Activated naive CD4-positive, alpha-beta T cell treated with anti-CD3 and anti-CD28 coated beads for 36 hours (primary cell): ENCODE measurements at regions not wholly inside any gene's neighbourhood (a gene's known extent, or its start where the extent isn't known, plus 50 kb on each side); places are given as distances from the start of the nearest gene placed in this dataset.

Source experiments
- CTCF ChIA-PET: fragments of 350-600 bp; sonication (Branson Sonifier 250); formaldehyde crosslinking; loops from one replicate; lab custom pipeline; 2021; ENCODE audit warnings: antibody characterized with exemption; lab: Charles Lee
- DNase-seq: peaks from one replicate; pipeline ENCODE4 v3.0.0-alpha.2; 2020
- H3K27ac Mint-ChIP-seq: one replicate; pipeline ENCODE4 v1.8.0; 2021; ENCODE audit warnings: mild to moderate bottlenecking, mixed read lengths
- H3K27me3 Mint-ChIP-seq: one replicate; pipeline ENCODE4 v1.8.0; 2021; ENCODE audit warnings: low read depth, mixed read lengths
- H3K36me3 Mint-ChIP-seq: one replicate; pipeline ENCODE4 v1.8.0; 2021; ENCODE audit warnings: low read depth, mixed read lengths
- H3K4me1 Mint-ChIP-seq: one replicate; pipeline ENCODE4 v1.8.0; 2021; ENCODE audit warnings: low read depth, mixed read lengths
- H3K4me3 Mint-ChIP-seq: one replicate; pipeline ENCODE4 v1.8.0; 2021; ENCODE audit warnings: mild to moderate bottlenecking, moderate library complexity, mixed read lengths
- H3K9me3 Mint-ChIP-seq: one replicate; pipeline ENCODE4 v1.8.0; 2021; ENCODE audit warnings: mixed read lengths
- intact Hi-C: fragments of 100-400 bp; cut with micrococcal nuclease; formaldehyde crosslinking; loops from one replicate; pipeline ENCODE4 v1.15.1; 2023

DNA sequence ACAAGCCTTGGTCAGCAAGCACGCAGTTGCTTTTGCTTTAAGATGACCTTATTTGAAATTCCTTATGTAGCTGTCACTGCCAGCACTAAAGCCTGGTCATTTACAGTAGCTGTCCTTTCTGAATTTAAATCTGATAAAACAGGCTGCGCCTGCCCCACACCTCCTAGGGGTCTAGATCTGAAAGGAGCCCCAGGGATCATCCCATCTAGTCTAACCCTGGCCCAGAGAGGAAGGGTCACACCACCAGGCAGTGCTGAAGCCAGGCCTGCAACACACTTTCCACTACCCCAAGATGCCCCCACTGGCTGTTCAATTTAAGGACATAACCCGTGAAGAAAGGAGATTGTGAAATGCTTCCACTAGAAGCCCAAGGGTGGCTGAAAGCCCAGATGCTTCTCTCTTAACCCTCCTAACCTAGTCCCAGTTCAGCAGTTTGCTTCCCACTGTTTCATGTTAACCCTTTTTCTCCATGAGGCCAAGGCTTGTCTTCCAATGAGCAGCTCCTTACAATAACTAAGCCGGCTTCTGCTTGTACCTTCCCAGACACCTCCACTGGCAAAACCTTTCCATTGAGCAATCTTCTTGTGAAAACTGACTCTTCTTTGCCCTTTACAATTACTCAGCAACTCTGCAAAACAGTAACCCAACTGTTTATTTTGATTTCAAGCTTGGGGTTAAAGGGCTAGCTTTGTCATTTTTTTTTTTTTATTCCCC lies 198.9 kb upstream of the LPP start:
- no peak for DNase-seq
- H3K27ac Mint-ChIP-seq = no peak overlapping the region
- no peaks in the 10 kb centered on the region for H3K9me3 Mint-ChIP-seq
- H3K4me3 Mint-ChIP-seq = no peak overlapping the region
- H3K4me1 Mint-ChIP-seq = peaks cover 22% of the 10 kb centered on the region
- H3K27me3 Mint-ChIP-seq = no peaks in the 10 kb centered on the region
- intact Hi-C loops = no loop called here
- H3K36me3 Mint-ChIP-seq = no peaks in the 10 kb centered on the region
- CTCF ChIA-PET = interaction anchor here (0.7 to 1.7 kb wide), 2 partner anchors 9 to 998 kb away, joined by 4 to 6 read pairs; no protein-coding TSS in a partner anchor

DNA sequence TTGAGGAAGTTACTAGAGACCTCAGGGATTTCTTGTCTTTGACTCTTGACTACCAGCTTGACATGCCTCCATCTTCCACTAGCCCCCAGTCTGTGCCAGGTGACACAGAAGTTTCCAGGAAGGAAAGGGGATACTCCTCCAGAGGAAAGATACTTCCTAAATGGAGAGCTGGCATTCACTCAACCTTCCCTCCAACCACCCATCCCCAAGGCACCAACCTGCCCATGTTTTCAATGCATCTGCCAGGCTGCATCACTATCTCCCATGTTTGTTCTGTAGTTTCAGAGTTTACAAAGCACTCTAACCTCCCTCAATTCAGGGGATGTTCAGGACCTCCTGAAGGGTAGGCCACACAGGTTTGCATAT lies 198.4 kb upstream of the LPP start:
- Mint-ChIP-seq H3K27ac (no peak overlapping the region), H3K36me3 (no peaks in the 10 kb centered on the region), H3K4me3 (no peak overlapping the region), H3K9me3 (no peaks in the 10 kb centered on the region), H3K27me3 (no peaks in the 10 kb centered on the region), H3K4me1 (peaks cover 22% of the 10 kb centered on the region)
- intact Hi-C loops = no loop called here
- no peak for DNase-seq
- CTCF ChIA-PET = interaction anchor here (0.7 to 1.7 kb wide), 3 partner anchors 9 to 998 kb away, joined by 3 to 6 read pairs (median 4); no protein-coding TSS in a partner anchor

DNA sequence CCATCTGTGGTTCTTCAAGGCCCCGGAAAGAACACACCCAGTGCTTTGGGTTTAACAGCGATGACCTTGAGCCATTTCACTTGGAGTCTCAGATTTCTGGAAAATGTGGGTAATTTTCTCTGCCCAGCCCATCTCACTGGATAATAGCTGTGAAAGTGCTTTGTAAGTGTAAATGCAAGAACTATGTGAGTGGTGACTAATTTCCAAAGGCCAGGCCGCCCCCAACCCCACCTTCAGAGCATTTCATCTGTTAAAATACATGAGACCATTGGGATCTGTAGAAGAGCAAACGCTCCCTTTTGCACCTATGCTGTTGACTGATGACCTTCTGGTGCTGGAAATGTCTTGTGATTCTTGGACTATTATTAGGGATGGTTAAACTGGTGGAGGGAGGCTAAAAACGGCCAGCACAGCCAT lies 196.8 kb upstream of the LPP start:
- no peak for DNase-seq
- H3K4me3 Mint-ChIP-seq = no peak overlapping the region

DNA sequence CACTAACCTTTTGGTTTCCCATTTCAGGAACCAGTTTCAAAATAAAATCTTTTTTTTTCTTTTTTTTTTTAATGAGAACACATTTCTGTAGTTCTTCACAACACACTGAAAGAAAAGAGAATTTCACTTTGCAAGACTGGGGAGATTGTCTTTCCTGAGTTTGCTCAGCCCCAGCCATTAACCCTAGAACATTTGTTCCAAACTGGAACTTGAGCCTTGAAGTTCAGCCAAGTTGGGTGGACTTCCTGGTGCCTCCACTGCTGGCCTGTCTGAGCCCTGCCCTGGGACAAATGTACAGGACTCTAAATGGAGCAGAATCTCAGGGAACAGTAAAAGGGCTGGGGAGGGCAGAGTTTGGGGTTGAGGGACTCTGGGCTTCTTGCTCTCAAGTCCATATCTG lies 196.4 kb upstream of the LPP start:
- no peaks in the 10 kb centered on the region for H3K27me3 Mint-ChIP-seq
- no peak for DNase-seq
- no peaks in the 10 kb centered on the region for H3K36me3 Mint-ChIP-seq
- no peak overlapping the region for H3K27ac Mint-ChIP-seq
- peaks cover 18% of the 10 kb centered on the region for H3K4me1 Mint-ChIP-seq
- no peaks in the 10 kb centered on the region for H3K9me3 Mint-ChIP-seq
- CTCF ChIA-PET = no interaction called here
- intact Hi-C loops = no loop called here
- H3K4me3 Mint-ChIP-seq = no peak overlapping the region

More for the DNA sequence above, 196.8 kb upstream of the LPP start:
- H3K4me1 Mint-ChIP-seq = peaks cover 18% of the 10 kb centered on the region
- H3K27me3 Mint-ChIP-seq = no peaks in the 10 kb centered on the region
- H3K27ac Mint-ChIP-seq = no peak overlapping the region
- CTCF ChIA-PET = no interaction called here
- H3K36me3 Mint-ChIP-seq = no peaks in the 10 kb centered on the region
- intact Hi-C loops = no loop called here
- no peaks in the 10 kb centered on the region for H3K9me3 Mint-ChIP-seq

DNA sequence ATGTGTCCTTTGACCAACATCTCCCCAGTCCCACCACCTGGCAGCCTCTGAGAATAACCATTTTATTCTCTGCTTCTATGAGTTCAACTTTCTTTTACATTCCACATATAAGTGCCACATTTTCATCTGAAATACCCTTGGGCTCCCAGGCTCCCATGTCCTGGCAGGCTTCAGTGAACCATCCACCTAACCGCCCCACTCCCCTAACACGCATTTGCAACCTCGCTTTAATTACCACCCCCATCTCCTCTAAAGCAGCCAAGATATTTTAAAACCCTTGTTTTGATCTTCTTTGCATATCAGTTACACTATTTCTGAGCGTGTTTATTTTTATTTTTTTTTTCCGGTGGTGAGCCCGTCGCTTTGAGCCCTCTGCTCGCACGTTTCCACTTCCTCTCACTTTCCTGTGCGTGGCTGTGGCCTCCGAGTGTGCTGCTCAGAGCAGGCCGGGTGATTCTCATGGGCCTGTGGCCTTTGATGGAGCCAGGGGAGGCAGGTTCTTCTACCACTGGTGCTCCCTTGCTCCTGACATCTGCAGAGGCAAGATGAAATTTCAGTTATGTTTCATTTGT lies 195.4 kb upstream of the LPP start:
- Mint-ChIP-seq H3K27ac (peak overlapping the region; percentile 5), H3K4me3 (peak overlapping the region; percentile 46), H3K9me3 (no peaks in the 10 kb centered on the region), H3K27me3 (no peaks in the 10 kb centered on the region), H3K4me1 (peaks cover 18% of the 10 kb centered on the region), H3K36me3 (no peaks in the 10 kb centered on the region)
- intact Hi-C loops = loop anchor here (1.0 kb wide), 1 partner anchor 35 kb away; no protein-coding TSS in a partner anchor
- CTCF ChIA-PET = interaction anchor here (0.9 kb wide), 1 partner anchor 9 kb away, joined by 3 read pairs; no protein-coding TSS in a partner anchor
- DNase-seq = peak; percentile 65

DNA sequence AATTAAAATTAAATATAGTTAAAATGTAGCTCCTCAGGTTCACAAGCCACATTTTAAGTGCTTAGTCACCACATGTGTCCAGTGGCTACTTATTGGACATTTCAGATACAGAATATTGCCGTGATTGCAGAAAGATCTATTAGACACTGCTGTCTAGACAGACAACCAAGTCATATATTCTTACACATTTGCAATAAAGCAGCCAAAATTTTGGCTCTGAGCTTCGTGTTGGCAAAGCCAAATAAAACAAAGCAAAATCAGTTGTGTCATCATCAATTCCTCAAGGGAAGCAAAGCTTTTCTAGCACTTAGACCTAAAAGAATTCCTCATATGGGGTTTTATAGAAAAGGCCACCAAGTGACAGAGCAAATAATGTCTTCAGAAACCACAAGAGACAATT lies 193.1 kb upstream of the LPP start:
- intact Hi-C loops = no loop called here
- Mint-ChIP-seq H3K9me3 (no peaks in the 10 kb centered on the region), H3K27ac (no peak overlapping the region), H3K4me3 (no peak overlapping the region), H3K4me1 (peaks cover 20% of the 10 kb centered on the region), H3K36me3 (no peaks in the 10 kb centered on the region), H3K27me3 (peaks cover 2% of the 10 kb centered on the region)
- CTCF ChIA-PET = no interaction called here
- no peak for DNase-seq

DNA sequence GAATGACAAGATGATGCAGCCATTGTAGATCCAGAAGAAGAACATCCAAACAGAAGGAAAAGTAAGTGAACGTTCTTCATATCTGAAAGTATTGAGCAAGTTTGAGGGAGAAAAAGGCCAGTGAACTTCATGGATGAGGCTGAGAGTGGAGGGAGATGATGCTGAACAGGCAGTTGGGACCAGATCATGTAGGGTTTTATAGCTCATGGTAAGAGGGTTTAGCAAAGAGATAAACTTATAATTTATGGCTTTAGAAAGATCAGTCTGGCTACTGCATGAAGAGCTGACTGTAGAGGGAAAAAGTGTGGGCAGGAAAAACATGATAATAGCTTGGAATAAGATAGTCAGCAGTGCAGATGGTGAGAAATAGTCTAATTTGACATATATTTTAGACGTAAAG lies 192.6 kb upstream of the LPP start:
- peaks cover 24% of the 10 kb centered on the region for H3K4me1 Mint-ChIP-seq
- no peak for DNase-seq
- intact Hi-C loops = no loop called here
- H3K27ac Mint-ChIP-seq = no peak overlapping the region
- peaks cover 5% of the 10 kb centered on the region for H3K27me3 Mint-ChIP-seq
- CTCF ChIA-PET = no interaction called here
- H3K4me3 Mint-ChIP-seq = no peak overlapping the region
- no peaks in the 10 kb centered on the region for H3K9me3 Mint-ChIP-seq
- no peaks in the 10 kb centered on the region for H3K36me3 Mint-ChIP-seq

DNA sequence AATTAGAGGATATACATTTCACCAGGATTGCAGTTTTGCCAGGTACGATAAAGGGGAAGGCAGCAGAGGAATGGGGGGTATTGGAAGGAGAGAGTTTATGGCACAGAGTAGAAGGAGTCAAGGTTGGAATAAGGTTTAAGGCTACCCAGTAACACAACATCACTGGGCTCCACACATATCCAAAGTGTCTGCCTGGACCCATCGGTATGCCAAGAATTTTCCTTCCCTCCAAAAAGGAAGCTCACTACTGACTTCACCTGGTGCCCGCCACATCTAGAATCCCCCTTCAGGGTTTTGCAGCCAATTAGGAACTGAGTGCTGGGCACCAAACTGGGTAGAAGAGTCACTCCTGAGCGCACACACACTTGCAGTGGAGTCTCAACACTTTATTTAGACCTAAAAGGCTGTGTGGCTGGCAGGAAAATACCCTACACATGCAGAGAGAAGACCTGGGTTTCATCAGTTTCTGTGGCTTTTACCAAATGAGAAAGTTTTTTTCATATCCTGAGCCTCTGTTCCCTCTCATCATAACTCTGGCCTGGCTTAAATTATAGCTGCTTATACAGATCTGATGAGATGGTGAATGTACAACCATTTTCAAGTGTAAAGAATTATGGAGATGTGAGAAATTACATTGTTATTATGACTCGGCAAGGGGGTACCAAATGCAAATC lies 190.8 kb upstream of the LPP start:
- Mint-ChIP-seq H3K27ac (no peak overlapping the region), H3K4me3 (no peak overlapping the region), H3K4me1 (peaks cover 16% of the 10 kb centered on the region), H3K36me3 (no peaks in the 10 kb centered on the region), H3K27me3 (peaks cover 5% of the 10 kb centered on the region), H3K9me3 (no peaks in the 10 kb centered on the region)
- intact Hi-C loops = no loop called here
- DNase-seq = peak; percentile 44
- CTCF ChIA-PET = interaction anchor here (0.6 to 1.0 kb wide), 2 partner anchors 26 to 39 kb away, joined by 3 read pairs; no protein-coding TSS in a partner anchor

DNA sequence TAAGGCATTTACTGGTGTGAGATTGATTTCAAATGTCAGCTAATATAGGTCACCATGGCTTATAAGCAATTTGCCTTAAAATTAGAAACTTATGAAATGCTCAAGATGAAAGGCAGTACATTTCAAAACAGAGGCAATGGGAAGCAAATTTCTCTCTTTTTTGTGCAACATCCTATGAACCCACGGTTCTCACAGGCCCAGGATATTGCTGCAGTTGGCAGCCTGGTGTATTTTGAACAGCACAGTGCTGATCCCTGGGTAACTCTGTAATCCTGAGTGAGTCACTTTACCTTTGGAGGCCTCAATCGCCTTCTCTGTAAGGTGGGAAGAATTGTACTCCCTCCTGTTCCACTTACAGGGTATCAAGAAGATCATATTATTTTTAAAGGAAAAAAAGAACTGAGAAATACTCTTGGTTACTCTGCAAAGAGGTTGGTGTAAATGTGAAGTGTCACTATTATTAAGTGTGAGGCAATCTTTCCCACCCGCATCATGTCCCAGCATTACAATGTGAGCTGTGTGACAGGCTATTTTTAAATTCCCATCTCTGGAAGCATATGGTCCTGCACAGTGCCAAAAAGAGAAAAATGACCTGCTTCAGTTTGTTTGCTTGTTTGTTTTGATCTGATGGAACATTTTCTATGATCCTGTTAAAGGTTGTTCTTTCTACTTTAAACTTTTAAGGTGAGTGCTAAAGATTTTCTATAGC lies 190.1 kb upstream of the LPP start:
- CTCF ChIA-PET = interaction anchor here (0.6 kb wide), 1 partner anchor 26 kb away, joined by 3 read pairs; no protein-coding TSS in a partner anchor
- Mint-ChIP-seq H3K27me3 (peaks cover 5% of the 10 kb centered on the region), H3K4me1 (peaks cover 10% of the 10 kb centered on the region), H3K9me3 (no peaks in the 10 kb centered on the region), H3K4me3 (no peak overlapping the region), H3K27ac (no peak overlapping the region), H3K36me3 (no peaks in the 10 kb centered on the region)
- no peak for DNase-seq
- intact Hi-C loops = no loop called here

DNA sequence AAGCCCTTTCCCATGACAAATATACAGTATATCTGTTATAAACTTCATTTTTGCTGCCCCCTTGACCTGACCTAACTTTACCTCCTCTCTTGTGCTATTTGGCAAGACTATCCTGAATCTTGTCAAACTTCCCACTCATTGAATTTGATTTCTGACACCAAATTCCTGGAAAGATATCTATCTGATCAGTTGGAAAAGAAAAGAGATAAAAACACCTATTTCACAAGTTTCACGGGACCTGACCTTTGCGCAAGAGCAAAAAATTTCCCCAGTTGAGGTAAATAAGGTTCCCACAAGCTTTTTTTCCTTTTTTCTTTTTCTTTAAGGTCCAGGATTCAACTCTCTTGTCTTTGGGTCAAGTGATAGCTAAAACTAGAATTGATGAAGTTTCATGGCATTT lies 189.2 kb upstream of the LPP start:
- DNase-seq = no peak
- Mint-ChIP-seq H3K4me3 (no peak overlapping the region), H3K27me3 (peaks cover 5% of the 10 kb centered on the region), H3K9me3 (no peaks in the 10 kb centered on the region), H3K27ac (no peak overlapping the region), H3K4me1 (peaks cover 8% of the 10 kb centered on the region), H3K36me3 (no peaks in the 10 kb centered on the region)
- intact Hi-C loops = no loop called here
- CTCF ChIA-PET = interaction anchor here (0.8 kb wide), 1 partner anchor 224 kb away, joined by 4 read pairs; no protein-coding TSS in a partner anchor

DNA sequence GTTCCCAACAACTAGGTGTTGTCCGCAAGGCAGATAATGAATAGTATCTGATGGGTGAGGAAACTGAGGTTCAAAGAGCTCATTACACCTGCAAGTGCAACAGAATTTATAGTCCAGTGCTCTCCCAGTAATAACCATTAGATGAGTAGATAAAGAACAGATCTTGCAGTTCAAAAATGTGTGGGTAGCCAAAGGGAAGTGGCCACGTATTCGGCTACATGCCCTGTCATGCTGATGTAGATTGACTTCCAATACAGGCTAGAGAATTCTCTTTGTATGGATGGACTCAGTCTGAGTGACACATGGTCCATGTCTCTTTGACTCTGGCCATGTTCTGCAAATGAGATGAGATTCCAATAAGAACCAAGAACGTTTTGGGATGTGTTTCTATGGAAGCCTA lies 187.9 kb upstream of the LPP start:
- intact Hi-C loops = no loop called here
- Mint-ChIP-seq H3K36me3 (no peaks in the 10 kb centered on the region), H3K27ac (no peak overlapping the region), H3K4me3 (no peak overlapping the region), H3K9me3 (no peaks in the 10 kb centered on the region), H3K27me3 (peaks cover 5% of the 10 kb centered on the region), H3K4me1 (peaks cover 8% of the 10 kb centered on the region)
- CTCF ChIA-PET = no interaction called here
- DNase-seq = no peak
